ENCODE measurements at regions not wholly inside any gene's neighbourhood (a gene's known extent, or its start where the extent isn't known, plus 50 kb on each side); places are given as distances from the start of the nearest gene placed in this dataset.

GRCh38 chr2:15733867-15734673 lies 142.4 kb downstream of the DDX1 start:
- H3K4me3 Mint-ChIP-seq (ENCODE audit: unreplicated experiment), result no peak overlapping the region
- TF ChIP-seq CTCF (IDR thresholded peaks at IDR 0.05; ENCODE audit: insufficient read depth, low read depth, low read length) (no peak), EZH2 (IDR thresholded peaks at IDR 0.05; ENCODE audit: insufficient read depth, low read length) (no peak)
- no peaks in the 10 kb centered on the region for H3K9me3 Mint-ChIP-seq (ENCODE audit: unreplicated experiment)
- FAIRE-seq, result no peak
- Histone ChIP-seq H3K36me3 (ENCODE audit: insufficient read depth, low read length) (no peaks in the 10 kb centered on the region), H3K9me3 (ENCODE audit: insufficient read depth, low read depth, low read length) (no peaks in the 10 kb centered on the region), H3K79me2 (ENCODE audit: insufficient read depth, low read length) (no peaks in the 10 kb centered on the region), H3K27ac (ENCODE audit: low read depth, low read length) (no peak overlapping the region), H3K4me3 (ENCODE audit: insufficient read depth, low read depth, low read length) (no peak overlapping the region), H3K4me2 (ENCODE audit: low read length) (peak overlapping the region; percentile 48), H3K27me3 (ENCODE audit: insufficient read depth, low read length) (peaks cover 29% of the 10 kb centered on the region), H2AFZ (ENCODE audit: low read depth, low read length) (no peak overlapping the region), H4K20me1 (ENCODE audit: insufficient read depth, low read length) (no peaks in the 10 kb centered on the region), H3K4me1 (ENCODE audit: insufficient read depth, low read length) (peaks cover 27% of the 10 kb centered on the region), H3K9ac (ENCODE audit: low read length) (no peak overlapping the region)
- H3K4me1 Mint-ChIP-seq (ENCODE audit: low read depth, unreplicated experiment), result peaks cover 60% of the 10 kb centered on the region
- H3K36me3 Mint-ChIP-seq (ENCODE audit: low read depth, unreplicated experiment), result no peaks in the 10 kb centered on the region
- peak overlapping the region; percentile 58 for H3K27ac Mint-ChIP-seq (ENCODE audit: unreplicated experiment)
- no peaks in the 10 kb centered on the region for H3K27me3 Mint-ChIP-seq (ENCODE audit: low read depth, unreplicated experiment)
- peak; percentile 73 for DNase-seq (ENCODE audit: low read depth)

- Histone ChIP-seq H3K4me1 (ENCODE audit: insufficient read depth, low read length) (peaks cover 27% of the 10 kb centered on the region), H3K79me2 (ENCODE audit: insufficient read depth, low read length) (no peaks in the 10 kb centered on the region), H3K9me3 (ENCODE audit: insufficient read depth, low read depth, low read length) (no peaks in the 10 kb centered on the region), H3K4me2 (ENCODE audit: low read length) (peak overlapping the region; percentile 48), H3K36me3 (ENCODE audit: insufficient read depth, low read length) (no peaks in the 10 kb centered on the region), H3K27ac (ENCODE audit: low read depth, low read length) (no peak overlapping the region), H3K9ac (ENCODE audit: low read length) (no peak overlapping the region), H3K27me3 (ENCODE audit: insufficient read depth, low read length) (peaks cover 29% of the 10 kb centered on the region), H4K20me1 (ENCODE audit: insufficient read depth, low read length) (no peaks in the 10 kb centered on the region), H3K4me3 (ENCODE audit: insufficient read depth, low read depth, low read length) (no peak overlapping the region), H2AFZ (ENCODE audit: low read depth, low read length) (no peak overlapping the region)
- H3K27me3 Mint-ChIP-seq (ENCODE audit: low read depth, unreplicated experiment), result no peaks in the 10 kb centered on the region
- H3K4me3 Mint-ChIP-seq (ENCODE audit: unreplicated experiment), result no peak overlapping the region
- DNase-seq (ENCODE audit: low read depth) (peak; percentile 13), FAIRE-seq (no peak)
- H3K27ac Mint-ChIP-seq (ENCODE audit: unreplicated experiment), result peak overlapping the region; percentile 50
- H3K36me3 Mint-ChIP-seq (ENCODE audit: low read depth, unreplicated experiment), result no peaks in the 10 kb centered on the region
- no peaks in the 10 kb centered on the region for H3K9me3 Mint-ChIP-seq (ENCODE audit: unreplicated experiment)
- H3K4me1 Mint-ChIP-seq (ENCODE audit: low read depth, unreplicated experiment), result peaks cover 58% of the 10 kb centered on the region
- TF ChIP-seq CTCF (IDR thresholded peaks at IDR 0.05; ENCODE audit: insufficient read depth, low read depth, low read length) (no peak), EZH2 (IDR thresholded peaks at IDR 0.05; ENCODE audit: insufficient read depth, low read length) (no peak)
Observed at GRCh38 chr2:15734674-15735483, 143.2 kb downstream of the DDX1 start.

All from astrocyte (in vitro differentiated cells and primary cell).